Kidney capillary endothelial cell (primary cell): ENCODE measurements at regions not wholly inside any gene's neighbourhood (a gene's known extent, or its start where the extent isn't known, plus 50 kb on each side); places are given as distances from the start of the nearest gene placed in this dataset.

Experiments used
- DNase-seq: peaks from one replicate; pipeline ENCODE4 v3.0.0-alpha.2; 2018; ENCODE audit warnings: low spot score

GRCh38 chr15:98561169-98561941 lies 87.0 kb upstream of the IGF1R start:
- no peak for DNase-seq

GRCh38 chr15:98562331-98562937 lies 85.9 kb upstream of the IGF1R start:
- DNase-seq: no peak

- DNase-seq: no peak
These were observed 82.8 kb upstream of the IGF1R start for GRCh38 chr15:98565566-98565965.

- DNase-seq: no peak
These were observed 80.4 kb upstream of the IGF1R start for GRCh38 chr15:98567951-98568350.

GRCh38 chr15:98568382-98569017 lies 79.8 kb upstream of the IGF1R start:
- no peak for DNase-seq

GRCh38 chr15:98570119-98570518 lies 78.2 kb upstream of the IGF1R start:
- DNase-seq: no peak

- no peak for DNase-seq
These were observed 67.8 kb upstream of the IGF1R start for GRCh38 chr15:98580572-98580971.

GRCh38 chr15:98581715-98582114 lies 66.6 kb upstream of the IGF1R start:
- no peak for DNase-seq

GRCh38 chr15:98582900-98583554 lies 65.3 kb upstream of the IGF1R start:
- DNase-seq: no peak

- no peak for DNase-seq
These were observed 64.4 kb upstream of the IGF1R start for GRCh38 chr15:98583771-98584430.

- no peak for DNase-seq
These were observed 62.3 kb upstream of the IGF1R start for GRCh38 chr15:98586066-98586465.

GRCh38 chr15:98592136-98592535 lies 56.2 kb upstream of the IGF1R start:
- no peak for DNase-seq

- DNase-seq: no peak
These were observed 52.2 kb upstream of the IGF1R start for GRCh38 chr15:98596131-98596530.

- no peak for DNase-seq
These were observed 51.4 kb upstream of the IGF1R start for GRCh38 chr15:98596885-98597392.

- no peak for DNase-seq
These were observed 50.7 kb upstream of the IGF1R start for GRCh38 chr15:98597666-98598065.
